LNCaP clone FGC (cell line): ENCODE measurements at regions not wholly inside any gene's neighbourhood (a gene's known extent, or its start where the extent isn't known, plus 50 kb on each side); places are given as distances from the start of the nearest gene placed in this dataset.

Experiments used
- DNase-seq: peaks from one replicate; pipeline ENCODE4 v3.0.0-alpha.2; 2011; ENCODE audit warnings: low read depth
- H3K4me3 ChIP-seq: 2 replicates; pipeline ENCODE4 v1.5.1; 2011; ENCODE audit warnings: mild to moderate bottlenecking, low read depth, low read length, control low read depth
- TF ChIP-seq, protein P1 (sequence below): IDR thresholded peaks from 2 replicates; pipeline ENCODE4 v1.5.1; 2012; ENCODE audit warnings: mild to moderate bottlenecking; ENCODE audit not compliant: control insufficient read depth, insufficient read depth; ENCODE audit errors: extremely low read depth

DNA sequence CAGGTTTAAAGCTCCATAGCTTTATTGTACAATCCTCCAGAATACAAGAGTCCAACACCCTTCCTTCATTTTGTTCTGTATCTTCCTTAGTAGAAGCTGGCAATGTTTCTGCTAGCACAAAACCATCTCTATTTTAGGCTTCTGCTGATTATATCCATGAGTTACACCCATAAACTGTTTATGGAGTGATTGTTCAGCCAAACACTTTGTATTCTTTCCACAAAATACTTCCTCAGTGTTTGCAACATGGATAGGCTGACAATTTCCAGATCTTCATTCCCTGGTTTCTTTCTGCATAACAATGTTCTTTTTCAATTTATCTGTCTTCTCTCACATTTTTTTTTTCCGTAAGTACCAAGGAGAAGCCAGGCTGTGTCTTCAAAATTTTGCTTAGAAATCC, 839.9 kb upstream of the CDH8 start:
- H3K4me3 ChIP-seq, result no peak overlapping the region
- TF ChIP-seq, protein P1, sequence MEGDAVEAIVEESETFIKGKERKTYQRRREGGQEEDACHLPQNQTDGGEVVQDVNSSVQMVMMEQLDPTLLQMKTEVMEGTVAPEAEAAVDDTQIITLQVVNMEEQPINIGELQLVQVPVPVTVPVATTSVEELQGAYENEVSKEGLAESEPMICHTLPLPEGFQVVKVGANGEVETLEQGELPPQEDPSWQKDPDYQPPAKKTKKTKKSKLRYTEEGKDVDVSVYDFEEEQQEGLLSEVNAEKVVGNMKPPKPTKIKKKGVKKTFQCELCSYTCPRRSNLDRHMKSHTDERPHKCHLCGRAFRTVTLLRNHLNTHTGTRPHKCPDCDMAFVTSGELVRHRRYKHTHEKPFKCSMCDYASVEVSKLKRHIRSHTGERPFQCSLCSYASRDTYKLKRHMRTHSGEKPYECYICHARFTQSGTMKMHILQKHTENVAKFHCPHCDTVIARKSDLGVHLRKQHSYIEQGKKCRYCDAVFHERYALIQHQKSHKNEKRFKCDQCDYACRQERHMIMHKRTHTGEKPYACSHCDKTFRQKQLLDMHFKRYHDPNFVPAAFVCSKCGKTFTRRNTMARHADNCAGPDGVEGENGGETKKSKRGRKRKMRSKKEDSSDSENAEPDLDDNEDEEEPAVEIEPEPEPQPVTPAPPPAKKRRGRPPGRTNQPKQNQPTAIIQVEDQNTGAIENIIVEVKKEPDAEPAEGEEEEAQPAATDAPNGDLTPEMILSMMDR, result no peak
- no peak for DNase-seq

DNA sequence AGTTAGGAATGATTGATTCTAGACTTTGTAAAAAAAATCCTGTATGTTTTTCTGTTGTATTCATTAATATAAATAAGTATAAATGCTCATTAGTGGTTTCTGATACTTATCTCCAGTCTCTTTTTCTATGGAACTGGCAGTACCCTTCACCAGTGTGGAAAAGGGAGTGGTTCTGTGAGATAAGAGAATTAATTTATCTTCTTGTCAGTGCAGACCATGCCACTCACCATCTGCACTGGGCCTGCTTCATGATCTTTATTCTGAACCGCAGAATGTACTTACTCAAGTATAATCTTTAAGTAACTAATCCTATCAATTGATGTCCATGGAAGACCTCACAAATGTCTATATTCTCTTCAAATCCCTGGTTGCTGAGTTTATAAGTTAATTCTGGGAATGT, 836.1 kb upstream of the CDH8 start:
- TF ChIP-seq, protein P1, result no peak
- H3K4me3 ChIP-seq, result no peak overlapping the region
- no peak for DNase-seq

DNA sequence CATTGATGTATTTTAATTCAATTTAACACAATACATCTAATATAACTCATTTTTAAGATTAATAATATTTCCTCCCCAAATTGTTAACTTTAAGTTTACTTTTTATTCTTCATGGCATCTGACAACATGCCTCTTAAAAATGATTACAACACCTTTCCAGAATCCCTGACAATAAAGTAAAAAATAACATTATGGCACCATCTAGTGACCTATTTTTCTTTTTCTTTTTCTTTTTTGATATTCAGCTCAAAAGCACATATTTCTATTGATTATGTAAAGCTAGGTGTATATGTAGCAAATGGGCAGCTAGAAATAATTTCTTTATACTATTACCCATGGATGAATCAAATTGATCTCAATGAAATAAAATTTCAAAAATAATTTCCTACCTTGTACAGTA, 834.3 kb upstream of the CDH8 start:
- DNase-seq, result no peak
- TF ChIP-seq, protein P1, result no peak
- no peak overlapping the region for H3K4me3 ChIP-seq

DNA sequence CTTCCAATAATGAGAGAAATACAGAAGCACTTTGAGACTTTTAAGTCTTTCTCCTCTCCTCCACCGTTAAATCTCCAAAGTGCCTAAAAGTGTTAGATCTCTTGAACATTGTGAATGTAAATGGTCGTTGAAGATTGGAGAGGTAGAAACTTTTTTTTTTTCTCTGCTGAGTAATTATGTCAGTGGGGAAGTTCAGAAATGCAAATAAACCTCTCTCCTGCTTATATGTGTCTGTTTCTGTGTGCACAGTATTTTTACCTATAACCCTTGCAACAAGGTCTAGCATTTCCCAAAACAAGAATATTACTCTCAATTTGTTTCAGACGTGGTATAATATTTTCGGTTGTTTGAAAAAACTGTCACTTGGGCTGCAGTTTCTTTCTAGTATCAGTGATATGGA, 833.6 kb upstream of the CDH8 start:
- DNase-seq, result no peak
- TF ChIP-seq, protein P1, result no peak
- no peak overlapping the region for H3K4me3 ChIP-seq

DNA sequence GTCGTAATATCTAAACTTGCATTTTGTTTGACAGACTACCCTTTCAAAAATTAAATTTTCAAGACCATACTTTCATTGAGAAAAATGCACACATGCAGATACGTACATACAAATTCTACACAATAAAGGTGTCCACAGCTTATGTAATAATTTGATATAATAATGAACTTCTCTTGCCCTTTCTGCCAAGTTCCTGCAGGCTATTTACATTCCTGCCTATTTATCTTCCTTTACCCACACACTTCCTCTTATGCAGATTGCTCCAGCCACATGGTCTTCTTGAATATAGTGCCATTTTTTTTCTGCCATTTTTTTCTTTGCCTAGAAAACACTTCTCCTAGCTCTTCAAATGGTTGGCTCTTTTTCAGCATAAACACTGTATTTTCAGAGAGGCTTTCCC, 826.9 kb upstream of the CDH8 start:
- no peak for DNase-seq

DNA sequence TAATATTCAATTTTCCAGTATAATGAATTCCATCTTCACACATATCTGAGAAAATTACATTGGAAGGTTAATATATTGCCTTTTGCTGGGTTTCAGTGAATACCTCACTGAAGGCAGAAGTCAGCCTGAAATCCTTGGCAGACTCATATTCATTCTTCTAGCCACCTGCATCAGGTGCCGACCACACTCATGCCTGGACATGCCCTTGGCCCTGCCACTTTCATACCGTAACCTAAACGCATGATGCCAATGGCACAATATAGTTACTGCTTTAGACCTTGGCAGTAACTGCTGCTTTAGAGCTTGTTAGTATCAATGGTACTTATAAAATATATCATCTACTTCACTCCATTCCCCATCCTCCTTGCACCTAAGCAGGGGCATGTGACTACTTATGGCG, 817.6 kb upstream of the CDH8 start:
- no peak for DNase-seq
- no peak overlapping the region for H3K4me3 ChIP-seq
- TF ChIP-seq, protein P1, result no peak

More for the DNA sequence above, 826.9 kb upstream of the CDH8 start:
- no peak overlapping the region for H3K4me3 ChIP-seq
- TF ChIP-seq, protein P1, result no peak

DNA sequence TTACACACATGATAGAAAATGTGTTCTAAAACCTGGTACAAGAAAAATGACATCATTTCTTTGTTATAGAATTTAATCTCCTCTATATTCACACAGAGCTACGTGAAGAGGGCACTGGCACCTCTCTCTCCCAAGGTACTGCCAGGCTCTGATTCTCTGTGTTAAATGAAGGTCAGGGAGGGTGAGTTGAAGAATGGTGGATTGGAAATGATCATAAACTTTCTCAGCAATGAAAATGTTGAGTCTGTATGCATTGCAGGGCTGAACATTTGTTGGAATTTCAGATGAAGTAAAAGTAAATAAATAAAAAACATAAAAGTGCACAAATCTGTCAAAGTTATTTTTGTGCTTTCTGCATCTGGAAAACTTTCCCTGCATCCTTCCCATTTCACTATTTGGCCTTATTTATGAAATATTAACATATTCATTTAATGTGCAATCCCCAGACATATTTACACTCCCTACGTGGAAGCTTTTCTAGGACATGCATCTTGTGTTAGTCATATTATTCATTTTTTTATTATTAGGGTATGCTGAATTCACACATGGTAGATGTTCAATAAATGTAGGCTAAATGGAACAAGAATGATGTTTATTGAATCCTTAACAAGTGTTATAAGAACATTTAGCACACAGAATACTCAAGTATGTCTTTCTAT, 810.3 kb upstream of the CDH8 start:
- TF ChIP-seq, protein P1, result no peak
- DNase-seq, result no peak
- no peak overlapping the region for H3K4me3 ChIP-seq
